GM12873 (cell line): ENCODE measurements at regions not wholly inside any gene's neighbourhood (a gene's known extent, or its start where the extent isn't known, plus 50 kb on each side); places are given as distances from the start of the nearest gene placed in this dataset.

Experiments
- CTCF ChIP-seq: IDR thresholded peaks from 2 replicates; pipeline ENCODE4 v1.5.1; 2012; ENCODE audit warnings: low read depth, mild to moderate bottlenecking, moderate library complexity, low read length, control low read depth; ENCODE audit not compliant: insufficient read depth; ENCODE audit errors: missing control alignments

DNA sequence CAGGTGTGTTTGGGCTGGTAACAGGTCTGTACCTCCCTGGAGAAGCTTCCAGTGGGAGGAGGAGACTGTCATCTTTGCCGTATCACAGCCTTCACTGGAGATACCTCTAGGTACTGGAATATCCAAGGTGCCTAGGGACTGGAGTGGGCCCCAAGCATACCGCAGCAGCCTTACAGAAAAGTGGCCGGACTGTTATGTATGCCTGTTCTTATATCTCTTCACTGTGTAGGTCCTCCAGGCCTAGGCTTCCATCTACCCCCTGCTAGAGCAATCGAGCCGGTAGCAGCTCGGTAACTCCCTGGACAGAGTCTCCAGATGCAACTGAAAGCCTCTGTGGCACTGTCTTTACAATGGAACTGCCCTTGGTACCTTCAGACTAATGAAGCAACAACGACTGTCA lies 277.4 kb upstream of the GRIA3 start:
- no peak for TF ChIP-seq CTCF

GRCh38 chrX:122907375-122907774 lies 276.7 kb upstream of the GRIA3 start:
- TF ChIP-seq CTCF = no peak

DNA sequence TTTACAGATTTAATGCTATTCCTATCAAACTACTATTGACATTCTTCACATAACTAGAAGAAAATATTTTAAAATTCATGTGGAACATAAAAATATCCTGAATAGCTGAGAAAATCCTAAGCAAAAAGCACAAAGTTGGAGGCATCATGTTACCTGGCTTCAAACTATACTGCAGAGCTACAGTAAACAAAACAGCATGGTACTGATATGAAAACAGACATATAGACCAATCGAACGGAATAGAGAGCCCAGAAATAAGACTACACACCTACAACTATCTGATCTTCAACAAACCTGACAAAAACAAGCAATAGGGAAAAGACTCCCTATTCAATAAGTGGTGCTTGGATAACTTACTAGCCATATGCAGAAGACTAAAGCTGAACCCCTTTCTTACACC lies 273.4 kb upstream of the GRIA3 start:
- TF ChIP-seq CTCF = no peak

DNA sequence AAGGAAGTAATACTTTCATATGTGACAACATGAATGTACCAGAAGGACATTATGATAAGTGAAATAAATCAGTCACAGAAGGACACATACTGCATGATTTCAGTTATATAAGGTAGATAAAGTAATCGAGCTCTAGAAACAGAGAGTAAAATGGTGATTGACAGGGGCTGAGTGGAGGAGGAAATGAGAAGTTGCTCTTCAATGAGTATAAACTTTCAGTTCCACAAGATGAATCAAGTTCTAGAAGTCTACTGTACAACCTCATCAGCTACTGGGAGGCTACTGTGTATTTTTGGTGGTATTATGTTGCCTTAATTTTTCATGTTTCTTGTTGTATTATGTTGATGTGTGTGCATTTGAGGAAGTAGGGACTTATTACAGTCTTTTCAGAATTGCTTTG lies 270.9 kb upstream of the GRIA3 start:
- no peak for TF ChIP-seq CTCF

GRCh38 chrX:122913764-122914163 lies 270.3 kb upstream of the GRIA3 start:
- no peak for TF ChIP-seq CTCF

DNA sequence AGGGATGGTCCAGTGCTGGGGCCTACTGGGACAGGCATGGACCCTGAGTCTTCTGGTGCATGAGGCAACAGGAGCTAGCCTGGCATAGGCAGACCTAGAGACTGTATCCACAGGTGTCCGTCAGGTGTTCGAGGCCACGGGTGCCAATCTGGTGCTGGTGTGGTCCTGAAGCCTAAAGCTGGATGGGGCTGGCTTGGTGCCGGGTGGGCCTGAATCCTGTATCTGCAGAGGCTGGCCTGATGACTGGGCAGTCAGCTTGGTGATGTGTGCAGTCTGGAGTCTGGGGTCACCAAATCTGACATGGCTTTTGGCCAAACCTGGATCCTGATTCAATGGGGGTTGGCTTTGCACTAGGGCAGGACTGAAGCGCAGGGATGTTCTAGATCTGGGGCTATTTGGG lies 269.8 kb upstream of the GRIA3 start:
- TF ChIP-seq CTCF = no peak

DNA sequence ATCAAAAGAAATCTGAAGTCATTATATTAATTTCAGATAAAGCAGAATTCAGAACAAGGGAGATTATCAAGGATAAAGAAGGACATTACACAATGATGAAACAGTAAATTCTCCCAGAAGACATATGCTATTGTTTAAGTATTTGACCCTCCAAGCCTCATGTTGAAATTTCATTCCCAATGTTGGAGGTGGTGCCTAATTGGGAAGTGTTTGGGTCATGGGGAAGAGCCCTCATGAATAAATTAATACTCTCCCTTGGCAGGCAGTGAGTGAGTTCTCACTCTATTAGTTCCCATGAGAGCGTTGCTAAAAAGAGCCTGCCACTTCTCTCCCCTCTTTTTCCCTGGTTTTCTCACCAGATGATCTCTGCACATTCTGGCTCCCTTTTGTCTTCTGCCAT lies 249.9 kb upstream of the GRIA3 start:
- no peak for TF ChIP-seq CTCF

DNA sequence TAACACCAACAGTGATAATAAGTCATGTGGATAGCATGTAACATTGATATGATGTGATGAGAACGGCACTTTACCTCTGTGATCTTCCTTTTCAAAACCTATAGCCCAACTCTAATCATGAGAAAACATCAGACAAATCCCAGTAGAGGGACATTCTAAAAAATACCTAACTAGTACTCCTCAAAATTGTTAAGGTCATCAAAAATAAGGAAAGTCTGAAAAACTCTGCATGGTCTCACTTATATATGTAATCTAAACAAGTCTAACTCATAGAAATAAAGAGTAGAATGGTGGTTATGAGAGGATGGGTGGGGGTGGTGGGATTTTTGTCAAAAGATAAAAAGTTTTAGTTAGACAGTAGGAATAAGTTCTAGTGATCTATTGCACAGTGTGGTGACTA lies 243.9 kb upstream of the GRIA3 start:
- no peak for TF ChIP-seq CTCF
